HepG2 (cell line): ENCODE measurements at regions not wholly inside any gene's neighbourhood (a gene's known extent, or its start where the extent isn't known, plus 50 kb on each side); places are given as distances from the start of the nearest gene placed in this dataset.

Experiments used
- ATAC-seq: fragments of 200-7000 bp; cut with Tn5 transposase; 3 replicates; pipeline ENCODE4 v1.9.1; 2020; ENCODE audit warnings: mild to moderate bottlenecking, moderate library complexity
- BruUV-seq: library from RNA; stranded (reverse); fragments of 400-500 nt; replicated peaks from 2 replicates; lab custom pipeline; 2021; lab: Mats Ljungman, UMichigan
- CTCF ChIA-PET: fragments of 300-600 bp; formaldehyde crosslinking; extraction: SDS; loops from one replicate; lab custom pipeline; 2021; ENCODE audit warnings: low total read pairs, inconsistent platforms, low intra/inter-chr PET ratio; lab: Yijun Ruan, JAX
- POLR2A ChIA-PET: fragments of 350-600 bp; sonication (Branson Sonifier 250); formaldehyde crosslinking; loops from one replicate; lab custom pipeline; 2020; ENCODE audit warnings: antibody characterized with exemption, inconsistent platforms; lab: Yijun Ruan, JAX
- DNase-seq: peaks from one replicate; pipeline ENCODE4 v3.0.0-alpha.2; 2015; ENCODE audit warnings: low spot score
- FAIRE-seq: peaks from 3 replicates; lab custom pipeline; 2011; peaks lifted over from hg19 to GRCh38; lab: Jason Lieb, UNC
- H2AFZ ChIP-seq: one replicate; pipeline ENCODE4 v1.6.1; 2011; ENCODE audit warnings: low read length, inconsistent platforms
- H3K27ac ChIP-seq: fragments of 300-600 bp; 3 replicates; pipeline ENCODE4 v1.8.0; 2011; ENCODE audit warnings: mixed run types, mild to moderate bottlenecking, mixed read lengths, low read length, inconsistent platforms; ENCODE audit not compliant: insufficient read depth; ENCODE audit errors: extremely low read length
- H3K27me3 ChIP-seq, 2 experiments: fragments of 200-600 bp in 1 of 2; 2 replicates in 1 of 2; 3 replicates in 1 of 2; pipeline versions ENCODE4 v1.6.0 to v1.8.0; 2011; ENCODE audit warnings: low read length in 2 of 2, mild to moderate bottlenecking in 2 of 2, moderate library complexity in 2 of 2, inconsistent platforms in 1 of 2; ENCODE audit not compliant: insufficient read depth in 2 of 2, control insufficient read depth in 1 of 2
- H3K36me3 ChIP-seq, 2 experiments: fragments of 200-600 bp in 1 of 2; replicated peaks in 1 of 2; 2 replicates in 1 of 2; 3 replicates in 1 of 2; pipeline versions ENCODE4 v1.5.1 to v1.8.0; 2011; ENCODE audit warnings: low read length in 2 of 2, inconsistent platforms in 1 of 2; ENCODE audit not compliant: insufficient read depth in 2 of 2, control insufficient read depth in 1 of 2
- H3K4me1 ChIP-seq: 2 replicates; pipeline ENCODE4 v1.5.1; 2012; ENCODE audit warnings: low read length, inconsistent platforms; ENCODE audit not compliant: insufficient read depth
- H3K4me2 ChIP-seq: 2 replicates; pipeline ENCODE4 v1.6.0; 2011; ENCODE audit warnings: low read depth, low read length, inconsistent platforms
- H3K4me3 ChIP-seq, 3 experiments: fragments of 200-600 bp in 1 of 3; sonication (generic), shearing (Covaris generic) in 1 of 3; replicated peaks in 1 of 3; 2 replicates each; pipeline ENCODE4 v1.5.1; 2011 to 2016; ENCODE audit warnings: low read length in 3 of 3, inconsistent platforms in 2 of 3, low read depth in 2 of 3, mild to moderate bottlenecking in 2 of 3, control low read depth in 1 of 3, mixed read lengths in 1 of 3; ENCODE audit not compliant: insufficient read depth in 1 of 3
- H3K79me2 ChIP-seq: one replicate; pipeline ENCODE4 v1.6.1; 2011; ENCODE audit warnings: low read length, inconsistent platforms; ENCODE audit not compliant: insufficient read depth
- H3K9ac ChIP-seq: 2 replicates; pipeline ENCODE4 v1.6.0; 2011; ENCODE audit warnings: mild to moderate bottlenecking, low read depth, low read length, inconsistent platforms; ENCODE audit not compliant: insufficient read depth
- H3K9me3 ChIP-seq: 2 replicates; pipeline ENCODE4 v1.5.1; 2012; ENCODE audit warnings: mild to moderate bottlenecking, low read length
- H4K20me1 ChIP-seq: 2 replicates; pipeline ENCODE4 v1.6.0; 2011; ENCODE audit warnings: inconsistent platforms, mild to moderate bottlenecking, low read length, moderate library complexity; ENCODE audit not compliant: insufficient read depth
- KLF9 ChIP-seq: IDR thresholded peaks from 2 replicates; pipeline ENCODE4 v1.6.1; 2016; ENCODE audit warnings: low read depth
- MAFK ChIP-seq, 2 experiments: IDR thresholded peaks in 1 of 2; conservative IDR thresholded peaks in 1 of 2; 2 replicates each; pipeline ENCODE4 v1.6.1; 2011; ENCODE audit warnings: improper control_type of control experiment in 2 of 2, low read length in 2 of 2
- RCOR2 ChIP-seq: IDR thresholded peaks from 2 replicates; pipeline ENCODE4 v1.6.1; 2016; ENCODE audit warnings: missing biosample characterization, missing genetic modification reagents
- ZKSCAN5 ChIP-seq: sonication (generic); formaldehyde crosslinking; IDR thresholded peaks from 2 replicates; pipeline ENCODE4 v1.5.1; 2020; ENCODE audit warnings: mild to moderate bottlenecking, missing genetic modification reagents
- ZNF564 ChIP-seq: sonication (generic); formaldehyde crosslinking; IDR thresholded peaks from 2 replicates; pipeline ENCODE4 v1.8.1; 2023; ENCODE audit warnings: mild to moderate bottlenecking, missing genetic modification reagents
- WGBS: methylation state at CpG from one replicate; pipeline ENCODE4 v1.1.6; 2017; ENCODE audit warnings: low lambda C conversion rate; 5-methylcytosine and 5-hydroxymethylcytosine counted together
- in situ Hi-C: cut with HindIII; loops from 2 replicates; pipeline ENCODE4 v1.10.0; 2017; ENCODE audit warnings: low pct_unique_long_range_greater_than_20kb; ENCODE audit not compliant: extremely low pct_ligation_motif_present
- intact Hi-C: fragments of 100-400 bp; cut with micrococcal nuclease; formaldehyde crosslinking; loops from one replicate; pipeline ENCODE4 v1.10.0; 2022; ENCODE audit not compliant: unreplicated experiment
- TF ChIP-seq, protein P1 (sequence below): IDR thresholded peaks from 2 replicates; pipeline ENCODE4 v1.6.1; 2012; ENCODE audit warnings: low read depth, low read length, improper control_type of control experiment

DNA sequence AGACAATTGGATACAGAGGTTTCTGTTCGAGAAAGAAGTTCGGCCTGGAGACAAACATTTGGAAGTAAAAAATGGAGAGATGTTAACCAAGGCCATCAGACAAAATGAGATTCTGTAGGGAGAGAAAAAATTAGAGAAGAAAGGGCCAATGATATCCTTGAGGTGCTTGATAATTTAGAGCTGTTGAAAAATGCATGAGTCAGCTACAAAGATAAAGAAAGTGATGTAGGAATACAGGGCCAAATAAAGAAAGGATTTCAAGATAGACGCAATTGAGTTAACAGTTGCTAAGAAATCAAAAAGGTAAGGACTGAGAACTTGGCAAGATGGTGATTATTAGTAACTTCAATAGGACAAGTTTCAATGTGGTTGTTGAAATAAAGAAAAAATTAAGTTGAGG lies 384.2 kb upstream of the SEMA3A start:
- Histone ChIP-seq H2AFZ (no peak overlapping the region), H3K27me3 (no peaks in the 10 kb centered on the region), H3K4me1 (no peaks in the 10 kb centered on the region), H3K4me2 (no peak overlapping the region), H3K36me3 (no peaks in the 10 kb centered on the region), H3K9ac (no peak overlapping the region), H3K9me3 (no peaks in the 10 kb centered on the region), H3K79me2 (no peaks in the 10 kb centered on the region)
- no TSS peak for BruUV-seq
- FAIRE-seq = no peak
- DNase-seq = no peak
- POLR2A ChIA-PET = no interaction called here
- no peak for ATAC-seq
- TF ChIP-seq RCOR2 (CRISPR knock-in tag) (no peak), MAFK (conservative IDR thresholded peaks at IDR 0.05 in 1 of 2, IDR thresholded peaks at IDR 0.05 in 1 of 2; ENCODE audit: low read length in 2 of 2) (peak; percentile 10 to 52; a peak in 1 of 4 replicates)
- TF ChIP-seq, protein P1, sequence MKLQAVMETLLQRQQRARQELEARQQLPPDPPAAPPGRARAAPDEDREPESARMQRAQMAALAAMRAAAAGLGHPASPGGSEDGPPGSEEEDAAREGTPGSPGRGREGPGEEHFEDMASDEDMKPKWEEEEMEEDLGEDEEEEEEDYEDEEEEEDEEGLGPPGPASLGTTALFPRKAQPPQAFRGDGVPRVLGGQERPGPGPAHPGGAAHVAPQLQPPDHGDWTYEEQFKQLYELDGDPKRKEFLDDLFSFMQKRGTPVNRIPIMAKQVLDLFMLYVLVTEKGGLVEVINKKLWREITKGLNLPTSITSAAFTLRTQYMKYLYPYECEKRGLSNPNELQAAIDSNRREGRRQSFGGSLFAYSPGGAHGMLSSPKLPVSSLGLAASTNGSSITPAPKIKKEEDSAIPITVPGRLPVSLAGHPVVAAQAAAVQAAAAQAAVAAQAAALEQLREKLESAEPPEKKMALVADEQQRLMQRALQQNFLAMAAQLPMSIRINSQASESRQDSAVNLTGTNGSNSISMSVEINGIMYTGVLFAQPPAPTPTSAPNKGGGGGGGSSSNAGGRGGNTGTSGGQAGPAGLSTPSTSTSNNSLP = no peak
- TF ChIP-seq, all 625 proteins: peak for 1
- Histone ChIP-seq H4K20me1 (no peaks in the 10 kb centered on the region), H3K4me3 (no peak overlapping the region), H3K27ac (no peak overlapping the region)
- intact Hi-C loops (no loop called here), in situ Hi-C loops (no loop called here)
- 14% methylated on average over 3 of the region's 3 CpGs for WGBS
- CTCF ChIA-PET = no interaction called here

DNA sequence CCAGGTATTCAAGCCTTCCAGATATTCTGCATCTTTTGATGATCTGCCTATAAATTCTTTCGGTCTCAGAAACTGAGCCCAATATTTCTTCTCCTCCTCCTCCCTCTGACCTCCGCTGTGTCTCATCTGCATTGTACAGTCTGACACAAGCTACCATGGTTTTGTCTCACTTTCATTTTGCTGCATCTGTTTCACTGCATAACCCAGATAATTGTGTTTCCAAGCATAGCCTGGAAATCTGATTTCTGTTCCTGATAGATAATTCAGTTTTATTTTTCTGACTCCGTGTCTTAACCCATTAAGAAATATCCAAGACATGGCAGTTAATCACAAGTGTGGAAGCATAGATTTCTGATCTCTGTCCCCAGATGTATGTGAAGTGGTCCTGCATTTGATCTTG lies 374.2 kb upstream of the SEMA3A start:
- H3K4me2 ChIP-seq = no peak overlapping the region
- no peaks in the 10 kb centered on the region for H3K27me3 ChIP-seq
- ChIA-PET CTCF (no interaction called here), POLR2A (no interaction called here)
- TF ChIP-seq ZNF564 (CRISPR knock-in tag) (no peak), ZKSCAN5 (no peak), KLF9 (CRISPR knock-in tag) (no peak)
- H3K9me3 ChIP-seq = no peaks in the 10 kb centered on the region
- H2AFZ ChIP-seq = no peak overlapping the region
- ATAC-seq (no peak), DNase-seq (no peak), FAIRE-seq (no peak)
- no peaks in the 10 kb centered on the region for H3K4me1 ChIP-seq
- no peak overlapping the region for H3K4me3 ChIP-seq
- in situ Hi-C loops (no loop called here), intact Hi-C loops (no loop called here)
- H3K79me2 ChIP-seq = no peaks in the 10 kb centered on the region
- H3K27ac ChIP-seq = no peak overlapping the region
- no peaks in the 10 kb centered on the region for H3K36me3 ChIP-seq
- BruUV-seq = no TSS peak
- WGBS = 0% methylated on average over 3 of the region's 3 CpGs
- no peak overlapping the region for H3K9ac ChIP-seq
- no peaks in the 10 kb centered on the region for H4K20me1 ChIP-seq
